Spleen (tissue), 11 donors: ENCODE measurements at regions not wholly inside any gene's neighbourhood (a gene's known extent, or its start where the extent isn't known, plus 50 kb on each side); places are given as distances from the start of the nearest gene placed in this dataset.

Experiments
- DNase-seq: peaks from one replicate; pipeline ENCODE4 v3.0.0-alpha.2; 2020
- H3K27ac ChIP-seq, 8 donors: fragments of 200-600 bp; sonication (generic) in 7 of 8; 1 replicate in 4 of 8; 2 replicates in 4 of 8; pipeline versions ENCODE4 v1.5.0 to v1.8.0; 2016 to 2021; ENCODE audit warnings: inconsistent platforms in 4 of 8, mild to moderate bottlenecking in 4 of 8, moderate library complexity in 1 of 8
- H3K27me3 ChIP-seq, 7 donors: fragments of 200-600 bp; sonication (generic) in 6 of 7; replicated peaks in 1 of 7; 1 replicate in 4 of 7; 2 replicates in 3 of 7; pipeline versions ENCODE4 v1.5.0 to v1.8.0; 2016 to 2021; ENCODE audit warnings: inconsistent platforms in 3 of 7, mild to moderate bottlenecking in 1 of 7
- H3K36me3 ChIP-seq, 6 donors: fragments of 200-600 bp; sonication (generic) in 5 of 6; 1 replicate in 4 of 6; 2 replicates in 2 of 6; pipeline versions ENCODE4 v1.5.0 to v1.8.0; 2016 to 2021; ENCODE audit warnings: inconsistent platforms in 2 of 6
- H3K4me1 ChIP-seq, 6 donors: fragments of 200-600 bp; sonication (generic) in 5 of 6; 1 replicate in 3 of 6; 2 replicates in 3 of 6; pipeline versions ENCODE4 v1.5.0 to v1.8.0; 2016 to 2021; ENCODE audit warnings: inconsistent platforms in 3 of 6
- H3K4me3 ChIP-seq, 8 donors: fragments of 200-600 bp; sonication (generic) in 7 of 8; 1 replicate in 4 of 8; 2 replicates in 4 of 8; pipeline versions ENCODE4 v1.5.0 to v1.8.0; 2016 to 2021; ENCODE audit warnings: inconsistent platforms in 4 of 8, mild to moderate bottlenecking in 4 of 8, moderate library complexity in 2 of 8
- H3K9me3 ChIP-seq, 8 donors: fragments of 200-600 bp; sonication (generic) in 7 of 8; 1 replicate in 4 of 8; 2 replicates in 4 of 8; pipeline versions ENCODE4 v1.5.0 to v1.8.0; 2016 to 2021; ENCODE audit warnings: inconsistent platforms in 4 of 8
- POLR2A ChIP-seq, 3 donors: fragments of 450-650 bp; IDR thresholded peaks; one replicate each; pipeline ENCODE4 v1.5.1; 2017; ENCODE audit warnings: antibody characterized with exemption in 3 of 3, mild to moderate bottlenecking in 1 of 3
- POLR2AphosphoS5 ChIP-seq, 3 donors: sonication (generic); formaldehyde crosslinking; IDR thresholded peaks; one replicate each; pipeline ENCODE4 v1.5.1; 2017; ENCODE audit warnings: antibody characterized with exemption in 3 of 3
- WGBS, 5 donors: extraction: QIAGEN DNeasy Blood & Tissue Kit in 3 of 5; methylation state at CpG; one replicate each; pipeline versions ENCODE4 v1.1.5 to v1.1.7; 2013 to 2018; 5-methylcytosine and 5-hydroxymethylcytosine counted together
- intact Hi-C: fragments of 100-400 bp; cut with DNase I; formaldehyde crosslinking; loops from one replicate; pipeline ENCODE4 v1.15.0; 2023; ENCODE audit warnings: low total_unique reads
- TF ChIP-seq, protein P1 (sequence below), 11 experiments: fragments of 200-600 bp in 7 of 11; fragments of 450-650 bp in 4 of 11; sonication (generic) in 4 of 11; IDR thresholded peaks in 8 of 11; conservative IDR thresholded peaks in 3 of 11; 1 replicate in 7 of 11; 2 replicates in 4 of 11; pipeline versions ENCODE4 v1.4.0 to v1.8.0; 2016 to 2021; ENCODE audit warnings: antibody characterized with exemption in 11 of 11, inconsistent platforms in 4 of 11, mild to moderate bottlenecking in 1 of 11
- donor health status: healthy with polysubstance abuse.
- donor health status: DM: no; HTN: no; CAD: no; lungs with moderate emphysema.
- donor health status: DM: no; HTN: no; CAD: no.
- donor health status: Bipolar disorder and iron deficiency.
- donor health status: healthy.
- donor health status: DM: no; HTN: no; CAD: no.
- donor health status: DM: yes; HTN: yes; CAD: no.

DNA sequence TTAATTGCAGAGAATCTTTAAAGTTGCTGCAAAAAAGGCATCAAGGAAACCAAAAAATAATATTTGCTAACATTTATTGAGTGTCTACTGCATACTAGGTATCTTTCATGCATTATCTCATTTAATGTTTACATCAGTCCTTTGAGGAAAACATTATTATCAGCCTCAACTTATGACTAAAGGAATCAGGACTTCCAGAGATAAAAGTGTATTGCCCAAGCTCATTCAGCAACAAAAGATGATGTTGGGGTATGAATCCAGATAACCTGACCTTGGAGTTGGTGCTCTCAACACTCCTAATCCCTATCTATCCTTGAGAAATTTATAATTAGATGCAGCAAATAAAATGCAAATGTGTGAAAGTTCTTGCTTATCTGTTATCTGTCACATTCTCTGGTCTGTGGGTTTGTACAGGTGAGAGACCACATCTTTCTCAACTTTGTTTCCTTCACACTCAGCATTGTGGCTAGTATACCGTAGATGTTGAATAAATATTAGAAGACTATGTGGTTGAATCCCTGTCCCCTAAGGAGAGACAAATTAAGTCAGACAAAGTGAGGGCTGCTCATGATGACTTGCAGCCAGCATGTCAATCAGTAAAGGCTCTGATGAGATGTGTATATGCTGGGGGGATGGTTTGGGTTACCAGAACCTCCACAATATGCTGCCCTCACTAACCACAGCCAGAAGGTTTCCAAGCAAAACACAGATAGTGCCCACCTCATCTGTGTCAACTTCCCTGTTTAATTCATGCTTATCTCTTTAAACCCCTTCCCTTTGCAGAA, 82.6 kb downstream of the NOG start:
- 18 to 43% (median 26%) methylated on average over 1 of the region's 1 CpG for WGBS, 5 donors
- intact Hi-C loops, result no loop called here
- Histone ChIP-seq H3K36me3 (no peaks in the 10 kb centered on the region), H3K27me3 (peaks cover 0 to 68% (median 23%) of the 10 kb centered on the region in 7 donors), H3K4me1 (peaks cover 0 to 18% (median 10%) of the 10 kb centered on the region in 6 donors), H3K27ac (no peak overlapping the region), H3K4me3 (no peak overlapping the region), H3K9me3 (no peaks in the 10 kb centered on the region)
- TF ChIP-seq POLR2AphosphoS5 (IDR thresholded peaks at IDR 0.05), result no peak
- no peak for TF ChIP-seq POLR2A (IDR thresholded peaks at IDR 0.05)
- TF ChIP-seq, protein P1, sequence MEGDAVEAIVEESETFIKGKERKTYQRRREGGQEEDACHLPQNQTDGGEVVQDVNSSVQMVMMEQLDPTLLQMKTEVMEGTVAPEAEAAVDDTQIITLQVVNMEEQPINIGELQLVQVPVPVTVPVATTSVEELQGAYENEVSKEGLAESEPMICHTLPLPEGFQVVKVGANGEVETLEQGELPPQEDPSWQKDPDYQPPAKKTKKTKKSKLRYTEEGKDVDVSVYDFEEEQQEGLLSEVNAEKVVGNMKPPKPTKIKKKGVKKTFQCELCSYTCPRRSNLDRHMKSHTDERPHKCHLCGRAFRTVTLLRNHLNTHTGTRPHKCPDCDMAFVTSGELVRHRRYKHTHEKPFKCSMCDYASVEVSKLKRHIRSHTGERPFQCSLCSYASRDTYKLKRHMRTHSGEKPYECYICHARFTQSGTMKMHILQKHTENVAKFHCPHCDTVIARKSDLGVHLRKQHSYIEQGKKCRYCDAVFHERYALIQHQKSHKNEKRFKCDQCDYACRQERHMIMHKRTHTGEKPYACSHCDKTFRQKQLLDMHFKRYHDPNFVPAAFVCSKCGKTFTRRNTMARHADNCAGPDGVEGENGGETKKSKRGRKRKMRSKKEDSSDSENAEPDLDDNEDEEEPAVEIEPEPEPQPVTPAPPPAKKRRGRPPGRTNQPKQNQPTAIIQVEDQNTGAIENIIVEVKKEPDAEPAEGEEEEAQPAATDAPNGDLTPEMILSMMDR (IDR thresholded peaks at IDR 0.05 in 8 of 11, conservative IDR thresholded peaks at IDR 0.05 in 3 of 11), result no peak
- no peak for DNase-seq

DNA sequence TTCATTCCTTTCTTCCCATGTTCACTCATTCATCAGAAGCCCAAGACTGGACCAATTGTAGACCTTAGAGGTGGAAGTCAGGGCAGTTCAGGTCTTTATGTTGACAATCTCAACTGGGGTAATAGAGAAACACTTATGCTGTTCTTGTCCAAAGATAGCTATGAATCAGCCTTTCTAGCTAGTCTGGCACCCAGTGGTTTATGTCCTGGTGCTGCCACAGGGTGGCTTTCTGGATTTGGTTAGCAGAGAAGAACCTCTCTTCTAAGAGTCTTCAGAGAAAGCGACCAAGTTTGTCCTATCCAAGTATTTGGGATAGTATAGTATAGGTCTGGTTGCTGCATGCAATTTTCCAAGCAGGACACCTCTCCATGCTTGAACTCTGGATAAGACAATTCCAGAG, 83.3 kb downstream of the NOG start:
- no peak overlapping the region for H3K27ac ChIP-seq
- no peaks in the 10 kb centered on the region for H3K9me3 ChIP-seq
- peaks cover 0 to 26% (median 10%) of the 10 kb centered on the region in 6 donors for H3K4me1 ChIP-seq
- H3K36me3 ChIP-seq, result no peaks in the 10 kb centered on the region
- no peak for DNase-seq
- intact Hi-C loops, result no loop called here
- H3K4me3 ChIP-seq, result no peak overlapping the region
- H3K27me3 ChIP-seq, result peaks cover 0 to 71% (median 23%) of the 10 kb centered on the region in 7 donors
- TF ChIP-seq POLR2A (IDR thresholded peaks at IDR 0.05) (no peak), POLR2AphosphoS5 (IDR thresholded peaks at IDR 0.05) (no peak)
- TF ChIP-seq, protein P1 (IDR thresholded peaks at IDR 0.05 in 8 of 11, conservative IDR thresholded peaks at IDR 0.05 in 3 of 11), result no peak
- WGBS, 5 donors, result 67 to 91% (median 84%) methylated on average over 1 of the region's 1 CpG; no CpG with 5 or more reads in 1 of the 5 donors

DNA sequence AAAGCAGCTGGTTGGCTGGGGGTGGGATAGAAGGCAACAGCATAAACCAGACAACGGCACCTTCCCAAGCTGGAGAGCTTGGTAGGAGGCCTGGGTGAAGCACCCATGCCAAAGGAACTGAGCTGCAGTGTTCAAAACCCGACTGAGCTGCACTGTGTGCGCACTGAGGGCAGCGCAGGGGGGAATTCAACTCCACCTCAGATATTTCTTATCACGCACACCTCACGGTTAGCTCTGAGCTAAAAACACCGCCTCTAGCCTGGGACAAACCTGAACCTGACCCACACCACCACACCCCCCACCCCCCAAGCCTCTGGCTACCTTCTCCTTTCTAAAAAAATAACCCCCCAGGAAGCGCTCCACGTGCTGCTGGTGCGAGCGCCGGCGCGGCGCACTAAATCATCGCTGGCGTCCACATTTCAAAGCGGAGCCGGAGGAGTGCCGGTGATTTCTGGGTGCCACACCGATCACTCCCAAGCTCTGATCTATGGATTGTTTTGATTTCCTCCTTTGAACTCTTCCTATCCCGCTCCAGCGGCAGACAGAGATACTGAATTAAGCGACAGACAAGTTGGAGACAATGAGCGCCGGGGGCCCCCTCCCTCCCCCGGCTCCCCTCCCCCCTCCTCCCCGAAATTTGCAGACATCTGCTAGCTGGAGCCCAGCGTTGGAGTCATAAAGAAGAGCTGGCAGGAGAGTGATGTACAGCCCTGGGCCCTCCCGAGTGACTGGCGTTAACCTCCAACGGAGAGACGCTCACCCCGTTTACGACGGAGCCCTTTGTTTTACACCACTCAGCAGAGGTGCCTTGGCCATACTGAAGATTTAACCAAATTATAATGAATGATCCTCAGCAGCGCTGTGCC, 85.0 kb downstream of the NOG start:
- DNase-seq, result no peak
- peaks cover 0 to 33% (median 10%) of the 10 kb centered on the region in 6 donors for H3K4me1 ChIP-seq
- intact Hi-C loops, result no loop called here
- H3K36me3 ChIP-seq, result no peaks in the 10 kb centered on the region
- peaks cover 0 to 82% (median 23%) of the 10 kb centered on the region in 7 donors for H3K27me3 ChIP-seq
- no peaks in the 10 kb centered on the region for H3K9me3 ChIP-seq
- H3K4me3 ChIP-seq, result peak overlapping the region in 4 of 8 donors; percentile 2 to 43 (median 10)
- TF ChIP-seq POLR2A (IDR thresholded peaks at IDR 0.05) (no peak), POLR2AphosphoS5 (IDR thresholded peaks at IDR 0.05) (no peak)
- TF ChIP-seq, protein P1 (IDR thresholded peaks at IDR 0.05 in 8 of 11, conservative IDR thresholded peaks at IDR 0.05 in 3 of 11), result no peak
- H3K27ac ChIP-seq, result no peak overlapping the region
- WGBS, 5 donors, result 12 to 16% (median 15%) methylated on average over 36 to 37 of the region's 37 CpGs
